Transverse colon (tissue), 4 donors: ENCODE measurements at regions not wholly inside any gene's neighbourhood (a gene's known extent, or its start where the extent isn't known, plus 50 kb on each side); places are given as distances from the start of the nearest gene placed in this dataset.
"Not testable (repeated sequence)": the region's sequence is repeated elsewhere in the genome, so short reads cannot be mapped to it uniquely, and the experiment has no call there.

ENCODE experiments used
- DNase-seq: peaks from one replicate; pipeline ENCODE4 v3.0.0-alpha.2; 2019
- H3K27ac ChIP-seq, 4 donors: fragments of 200-600 bp; sonication (generic); 2 replicates each; pipeline ENCODE4 v1.5.1; 2016 to 2018; ENCODE audit warnings: inconsistent platforms in 4 of 4
- H3K27me3 ChIP-seq: fragments of 200-600 bp; sonication (generic); 2 replicates; pipeline ENCODE4 v1.5.1; 2017; ENCODE audit warnings: inconsistent platforms
- H3K36me3 ChIP-seq, 4 donors: fragments of 200-600 bp; sonication (generic); 2 replicates each; pipeline ENCODE4 v1.5.1; 2017 to 2019; ENCODE audit warnings: inconsistent platforms in 4 of 4
- H3K4me1 ChIP-seq, 4 donors: fragments of 200-600 bp; sonication (generic); 2 replicates each; pipeline ENCODE4 v1.5.1; 2017 to 2020; ENCODE audit warnings: inconsistent platforms in 4 of 4
- H3K4me3 ChIP-seq, 4 donors: fragments of 200-600 bp; sonication (generic); 1 replicate in 1 of 4; 2 replicates in 3 of 4; pipeline versions ENCODE4 v1.5.1 to v1.6.1; 2017 to 2019; ENCODE audit warnings: inconsistent platforms in 4 of 4
- H3K9me3 ChIP-seq, 2 donors: fragments of 200-600 bp; sonication (generic); 2 replicates each; pipeline ENCODE4 v1.5.1; 2017 to 2019; ENCODE audit warnings: inconsistent platforms in 2 of 2
- EP300 ChIP-seq: sonication (generic); formaldehyde crosslinking; IDR thresholded peaks from one replicate; pipeline ENCODE4 v1.6.1; 2017; ENCODE audit warnings: antibody characterized with exemption, low read depth
- POLR2A ChIP-seq: fragments of 450-650 bp; IDR thresholded peaks from one replicate; pipeline ENCODE4 v1.6.1; 2016; ENCODE audit warnings: antibody characterized with exemption, mild to moderate bottlenecking, moderate library complexity
- POLR2AphosphoS5 ChIP-seq, 3 donors: sonication (generic); formaldehyde crosslinking; IDR thresholded peaks; one replicate each; pipeline ENCODE4 v1.6.1; 2016; ENCODE audit warnings: antibody characterized with exemption in 3 of 3
- WGBS, 2 donors: methylation state at CpG; one replicate each; pipeline ENCODE4 v1.1.5; 2018; ENCODE audit warnings: low coverage in 1 of 2; 5-methylcytosine and 5-hydroxymethylcytosine counted together
- in situ Hi-C, 4 donors: fragments of 200-750 bp; cut with MboI; loops; one replicate each; pipeline versions ENCODE4 v1.15.0 to v1.15.1; 2017; ENCODE audit warnings: low sequenced_read_pairs in 3 of 4, low pct_ligation_motif_present in 1 of 4, low pct_unique_long_range_greater_than_20kb in 1 of 4
- intact Hi-C: fragments of 100-400 bp; cut with DNase I; formaldehyde crosslinking; loops from one replicate; pipeline ENCODE4 v1.15.1; 2023; ENCODE audit warnings: low total_unique reads
- TF ChIP-seq, protein P1 (sequence below), 5 experiments: fragments of 200-600 bp in 3 of 5; fragments of 450-650 bp in 2 of 5; sonication (generic) in 3 of 5; IDR thresholded peaks; 1 replicate in 2 of 5; 2 replicates in 3 of 5; pipeline ENCODE4 v1.5.1; 2016 to 2017; ENCODE audit warnings: antibody characterized with exemption in 5 of 5, inconsistent platforms in 3 of 5, mild to moderate bottlenecking in 2 of 5, moderate library complexity in 1 of 5

DNA sequence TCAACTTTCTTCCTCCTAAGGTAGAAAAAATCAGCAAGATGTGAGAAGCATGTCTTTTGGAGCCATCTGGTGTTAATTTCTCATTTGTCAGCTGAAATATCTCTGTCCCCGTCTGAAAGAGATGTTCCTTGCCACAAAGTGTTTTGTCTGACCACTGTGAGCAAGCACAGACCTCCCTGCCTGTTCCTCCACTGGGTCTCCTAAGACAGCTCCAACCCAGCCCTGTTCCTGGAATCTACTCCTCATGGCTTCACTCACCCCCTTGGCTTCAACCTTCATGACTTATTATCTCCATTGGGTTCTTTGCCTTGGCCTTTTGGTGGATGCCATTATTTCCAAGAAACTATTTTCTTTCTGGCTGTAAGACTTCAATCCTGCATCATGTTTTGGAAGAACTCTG lies 65.7 kb upstream of the CACHD1 start:
- WGBS, 2 donors, result 50 to 58% methylated on average over 1 of the region's 1 CpG
- TF ChIP-seq POLR2AphosphoS5 (IDR thresholded peaks at IDR 0.05), result no peak
- TF ChIP-seq, protein P1, sequence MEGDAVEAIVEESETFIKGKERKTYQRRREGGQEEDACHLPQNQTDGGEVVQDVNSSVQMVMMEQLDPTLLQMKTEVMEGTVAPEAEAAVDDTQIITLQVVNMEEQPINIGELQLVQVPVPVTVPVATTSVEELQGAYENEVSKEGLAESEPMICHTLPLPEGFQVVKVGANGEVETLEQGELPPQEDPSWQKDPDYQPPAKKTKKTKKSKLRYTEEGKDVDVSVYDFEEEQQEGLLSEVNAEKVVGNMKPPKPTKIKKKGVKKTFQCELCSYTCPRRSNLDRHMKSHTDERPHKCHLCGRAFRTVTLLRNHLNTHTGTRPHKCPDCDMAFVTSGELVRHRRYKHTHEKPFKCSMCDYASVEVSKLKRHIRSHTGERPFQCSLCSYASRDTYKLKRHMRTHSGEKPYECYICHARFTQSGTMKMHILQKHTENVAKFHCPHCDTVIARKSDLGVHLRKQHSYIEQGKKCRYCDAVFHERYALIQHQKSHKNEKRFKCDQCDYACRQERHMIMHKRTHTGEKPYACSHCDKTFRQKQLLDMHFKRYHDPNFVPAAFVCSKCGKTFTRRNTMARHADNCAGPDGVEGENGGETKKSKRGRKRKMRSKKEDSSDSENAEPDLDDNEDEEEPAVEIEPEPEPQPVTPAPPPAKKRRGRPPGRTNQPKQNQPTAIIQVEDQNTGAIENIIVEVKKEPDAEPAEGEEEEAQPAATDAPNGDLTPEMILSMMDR (IDR thresholded peaks at IDR 0.05), result no peak
- no peak for TF ChIP-seq EP300
- TF ChIP-seq POLR2A, result no peak
- Histone ChIP-seq H3K9me3 (no peaks in the 10 kb centered on the region), H3K36me3 (no peaks in the 10 kb centered on the region), H3K4me3 (no peak overlapping the region), H3K27me3 (no peaks in the 10 kb centered on the region), H3K27ac (no peak overlapping the region), H3K4me1 (no peaks in the 10 kb centered on the region)
- in situ Hi-C loops (no loop called here), intact Hi-C loops (no loop called here)
- no peak for DNase-seq

DNA sequence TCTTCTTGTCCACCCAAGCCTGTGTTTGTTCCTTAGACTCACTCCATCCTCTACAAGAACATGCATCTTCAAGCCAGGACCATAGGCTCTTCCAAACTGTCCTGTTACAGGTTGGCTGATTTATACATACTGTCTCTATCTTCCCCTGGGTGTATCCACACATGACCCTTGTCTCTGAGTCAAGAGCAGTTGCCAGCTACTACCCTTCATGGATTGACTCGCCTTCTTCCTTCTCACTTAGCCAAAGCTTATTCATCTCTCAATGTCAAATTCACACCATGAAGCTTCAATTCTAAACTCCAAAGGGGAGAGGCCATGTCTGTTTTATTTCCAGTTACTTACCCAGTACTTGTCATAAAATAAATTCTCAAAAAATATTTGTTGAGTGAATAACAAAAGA lies 64.1 kb upstream of the CACHD1 start:
- Histone ChIP-seq H3K9me3 (no peaks in the 10 kb centered on the region), H3K36me3 (no peaks in the 10 kb centered on the region), H3K27ac (no peak overlapping the region), H3K4me1 (no peaks in the 10 kb centered on the region), H3K27me3 (no peaks in the 10 kb centered on the region), H3K4me3 (no peak overlapping the region)
- 67 to 82% methylated on average over 1 of the region's 1 CpG for WGBS, 2 donors
- in situ Hi-C loops, result no loop called here
- intact Hi-C loops, result no loop called here
- no peak for DNase-seq
- TF ChIP-seq EP300, result no peak
- TF ChIP-seq POLR2AphosphoS5 (IDR thresholded peaks at IDR 0.05), result no peak
- TF ChIP-seq, protein P1 (IDR thresholded peaks at IDR 0.05), result no peak
- TF ChIP-seq POLR2A, result no peak

DNA sequence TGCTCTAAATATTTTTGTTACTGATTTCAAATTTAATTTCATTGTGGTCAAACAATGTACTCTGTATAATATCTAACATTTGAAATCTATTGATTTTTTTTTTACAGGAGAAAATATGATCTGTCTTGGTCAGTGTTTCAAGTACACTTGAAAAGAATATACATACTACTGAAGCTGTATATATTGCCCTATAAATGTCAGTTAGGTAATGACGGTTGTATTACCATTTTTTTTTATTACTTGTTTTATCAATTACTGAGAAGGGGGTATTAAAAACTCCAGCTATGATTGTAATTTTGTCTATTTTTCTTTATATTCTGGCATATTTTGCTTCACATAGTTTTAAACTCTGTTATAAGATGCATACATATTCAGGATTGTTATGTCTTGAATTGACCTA lies 59.7 kb upstream of the CACHD1 start:
- in situ Hi-C loops, result no loop called here
- WGBS, 2 donors, result 75 to 83% methylated on average over 1 of the region's 1 CpG

DNA sequence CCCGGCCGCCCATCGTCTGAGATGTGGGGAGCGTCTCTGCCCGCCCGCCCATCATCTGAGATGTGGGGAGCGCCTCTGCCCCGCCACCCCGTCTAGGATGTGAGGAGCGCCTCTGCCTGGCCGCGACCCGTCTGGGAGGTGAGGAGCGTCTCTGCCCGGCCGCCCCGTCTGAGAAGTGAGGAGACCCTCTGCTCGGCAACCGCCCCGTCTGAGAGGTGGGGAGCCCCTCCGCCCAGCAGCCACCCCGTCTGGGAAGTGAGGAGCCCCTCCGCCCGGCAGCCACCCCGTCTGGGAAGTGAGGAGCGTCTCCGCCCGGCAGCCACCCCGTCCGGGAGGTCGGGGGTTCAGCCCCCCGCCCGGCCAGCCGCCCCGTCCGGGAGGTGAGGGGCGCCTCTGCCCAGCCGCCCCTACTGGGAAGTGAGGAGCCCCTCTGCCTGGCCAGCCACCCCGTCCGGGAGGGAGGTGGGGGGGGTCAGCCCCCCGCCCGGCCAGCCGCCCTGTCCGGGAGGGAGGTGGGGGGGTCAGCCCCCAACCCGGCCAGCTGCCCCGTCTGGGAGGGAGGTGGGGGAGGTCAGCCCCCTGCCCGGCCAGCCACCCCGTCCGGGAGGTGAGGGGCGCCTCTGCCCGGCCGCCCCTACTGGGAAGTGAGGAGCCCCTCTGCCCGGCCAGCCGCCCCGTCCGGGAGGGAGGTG lies 54.9 kb upstream of the CACHD1 start:
- H3K4me3 ChIP-seq, H3K9me3 ChIP-seq, H3K27ac ChIP-seq, DNase-seq, H3K27me3 ChIP-seq, in situ Hi-C loops, H3K4me1 ChIP-seq, intact Hi-C loops, H3K36me3 ChIP-seq: not testable (repeated sequence)
- 97% methylated on average over 34 of the region's 56 CpGs; no CpG with 5 or more reads in 1 of the 2 donors for whole genome bisulfite sequencing, 2 donors

More for the DNA sequence above, 59.7 kb upstream of the CACHD1 start:
- no peaks in the 10 kb centered on the region for H3K4me1 ChIP-seq
- H3K27me3 ChIP-seq, result no peaks in the 10 kb centered on the region
- H3K4me3 ChIP-seq, result no peak overlapping the region
- no peak for TF ChIP-seq POLR2AphosphoS5 (IDR thresholded peaks at IDR 0.05)
- no peak for TF ChIP-seq EP300
- TF ChIP-seq POLR2A, result no peak
- TF ChIP-seq, protein P1 (IDR thresholded peaks at IDR 0.05), result no peak
- H3K9me3 ChIP-seq, result no peaks in the 10 kb centered on the region
- no peaks in the 10 kb centered on the region for H3K36me3 ChIP-seq
- no peak for DNase-seq
- H3K27ac ChIP-seq, result no peak overlapping the region
- intact Hi-C loops, result no loop called here

DNA sequence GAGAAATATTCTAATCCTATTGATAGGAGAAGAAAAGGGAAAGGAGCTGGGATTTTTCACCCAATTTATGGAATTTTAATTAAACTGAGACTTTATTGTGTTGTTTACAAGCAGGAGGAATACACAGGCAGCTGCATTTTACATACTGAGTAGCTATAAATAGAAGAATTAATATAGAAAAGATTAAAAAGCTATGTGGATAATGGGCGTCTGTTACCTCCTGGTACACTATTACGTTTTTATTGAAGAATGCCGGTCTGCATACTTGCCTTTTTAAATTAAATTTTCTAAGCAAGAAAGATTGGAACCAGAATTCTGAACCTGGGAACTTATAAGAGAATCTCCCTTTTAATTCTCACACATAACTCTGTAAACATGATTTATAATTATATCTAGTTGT lies 52.1 kb upstream of the CACHD1 start:
- DNase-seq, result no peak
- WGBS, 2 donors, result 89 to 95% methylated on average over 3 of the region's 3 CpGs
- H3K9me3 ChIP-seq, result no peaks in the 10 kb centered on the region
- in situ Hi-C loops, result no loop called here
- intact Hi-C loops, result no loop called here
- H3K4me3 ChIP-seq, result no peak overlapping the region
- H3K36me3 ChIP-seq, result no peaks in the 10 kb centered on the region
- no peak overlapping the region for H3K27ac ChIP-seq
- H3K4me1 ChIP-seq, result no peaks in the 10 kb centered on the region
- no peaks in the 10 kb centered on the region for H3K27me3 ChIP-seq
- TF ChIP-seq, protein P1 (IDR thresholded peaks at IDR 0.05), result no peak
- TF ChIP-seq EP300 (no peak), POLR2A (no peak), POLR2AphosphoS5 (IDR thresholded peaks at IDR 0.05) (no peak)
